ENCODE measurements at regions not wholly inside any gene's neighbourhood (a gene's known extent, or its start where the extent isn't known, plus 50 kb on each side); places are given as distances from the start of the nearest gene placed in this dataset.

DNA sequence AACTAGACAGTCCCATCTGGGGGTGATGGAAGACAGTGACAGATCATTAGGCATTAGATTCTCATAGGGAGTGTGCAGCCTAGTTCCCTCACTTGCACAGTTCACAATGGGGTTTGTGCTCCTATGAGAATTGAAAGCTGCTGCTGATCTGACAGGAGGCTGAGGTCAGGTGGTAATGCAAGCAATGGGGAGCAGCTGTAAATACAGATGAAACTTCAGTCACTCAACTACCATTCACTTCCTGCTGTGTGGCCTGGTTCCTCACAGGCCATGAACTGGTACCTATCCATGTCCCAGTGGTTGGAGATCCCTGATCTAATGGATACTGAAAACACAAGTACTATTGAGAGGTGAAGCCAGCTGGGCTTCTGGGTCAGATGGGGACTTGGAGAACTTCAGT lies 72.5 kb downstream of the AGTR2 start:
- H3K27ac ChIP-seq (ENCODE audit: low read length) = no peak overlapping the region
- DNase-seq (ENCODE audit: low read depth, low spot score) = no peak
- no peaks in the 10 kb centered on the region for H3K4me1 ChIP-seq (ENCODE audit: control insufficient read depth, insufficient read depth, low read length)
- POLR2A ChIA-PET = no interaction called here
- H3K36me3 ChIP-seq (ENCODE audit: control insufficient read depth, insufficient read depth, low read length) = no peaks in the 10 kb centered on the region
- in situ Hi-C loops (cut with HindIII; ENCODE audit: low pct_unique_long_range_greater_than_20kb, low sequenced_read_pairs) = no loop called here
- TF ChIP-seq TCF7L2 (IDR thresholded peaks at IDR 0.05; ENCODE audit: low read depth, low read length) (no peak), SIN3A (IDR thresholded peaks at IDR 0.05; ENCODE audit: borderline replicate concordance, insufficient read depth, low read depth, low read length) (no peak), POLR2AphosphoS5 (IDR thresholded peaks at IDR 0.05; ENCODE audit: low read depth, low read length) (no peak)
- TF ChIP-seq, protein P1, sequence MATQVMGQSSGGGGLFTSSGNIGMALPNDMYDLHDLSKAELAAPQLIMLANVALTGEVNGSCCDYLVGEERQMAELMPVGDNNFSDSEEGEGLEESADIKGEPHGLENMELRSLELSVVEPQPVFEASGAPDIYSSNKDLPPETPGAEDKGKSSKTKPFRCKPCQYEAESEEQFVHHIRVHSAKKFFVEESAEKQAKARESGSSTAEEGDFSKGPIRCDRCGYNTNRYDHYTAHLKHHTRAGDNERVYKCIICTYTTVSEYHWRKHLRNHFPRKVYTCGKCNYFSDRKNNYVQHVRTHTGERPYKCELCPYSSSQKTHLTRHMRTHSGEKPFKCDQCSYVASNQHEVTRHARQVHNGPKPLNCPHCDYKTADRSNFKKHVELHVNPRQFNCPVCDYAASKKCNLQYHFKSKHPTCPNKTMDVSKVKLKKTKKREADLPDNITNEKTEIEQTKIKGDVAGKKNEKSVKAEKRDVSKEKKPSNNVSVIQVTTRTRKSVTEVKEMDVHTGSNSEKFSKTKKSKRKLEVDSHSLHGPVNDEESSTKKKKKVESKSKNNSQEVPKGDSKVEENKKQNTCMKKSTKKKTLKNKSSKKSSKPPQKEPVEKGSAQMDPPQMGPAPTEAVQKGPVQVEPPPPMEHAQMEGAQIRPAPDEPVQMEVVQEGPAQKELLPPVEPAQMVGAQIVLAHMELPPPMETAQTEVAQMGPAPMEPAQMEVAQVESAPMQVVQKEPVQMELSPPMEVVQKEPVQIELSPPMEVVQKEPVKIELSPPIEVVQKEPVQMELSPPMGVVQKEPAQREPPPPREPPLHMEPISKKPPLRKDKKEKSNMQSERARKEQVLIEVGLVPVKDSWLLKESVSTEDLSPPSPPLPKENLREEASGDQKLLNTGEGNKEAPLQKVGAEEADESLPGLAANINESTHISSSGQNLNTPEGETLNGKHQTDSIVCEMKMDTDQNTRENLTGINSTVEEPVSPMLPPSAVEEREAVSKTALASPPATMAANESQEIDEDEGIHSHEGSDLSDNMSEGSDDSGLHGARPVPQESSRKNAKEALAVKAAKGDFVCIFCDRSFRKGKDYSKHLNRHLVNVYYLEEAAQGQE (IDR thresholded peaks at IDR 0.05; ENCODE audit: insufficient read depth in 1 of 2, low read depth in 2 of 2, low read length in 1 of 2) = no peak
- TF ChIP-seq, protein P2, sequence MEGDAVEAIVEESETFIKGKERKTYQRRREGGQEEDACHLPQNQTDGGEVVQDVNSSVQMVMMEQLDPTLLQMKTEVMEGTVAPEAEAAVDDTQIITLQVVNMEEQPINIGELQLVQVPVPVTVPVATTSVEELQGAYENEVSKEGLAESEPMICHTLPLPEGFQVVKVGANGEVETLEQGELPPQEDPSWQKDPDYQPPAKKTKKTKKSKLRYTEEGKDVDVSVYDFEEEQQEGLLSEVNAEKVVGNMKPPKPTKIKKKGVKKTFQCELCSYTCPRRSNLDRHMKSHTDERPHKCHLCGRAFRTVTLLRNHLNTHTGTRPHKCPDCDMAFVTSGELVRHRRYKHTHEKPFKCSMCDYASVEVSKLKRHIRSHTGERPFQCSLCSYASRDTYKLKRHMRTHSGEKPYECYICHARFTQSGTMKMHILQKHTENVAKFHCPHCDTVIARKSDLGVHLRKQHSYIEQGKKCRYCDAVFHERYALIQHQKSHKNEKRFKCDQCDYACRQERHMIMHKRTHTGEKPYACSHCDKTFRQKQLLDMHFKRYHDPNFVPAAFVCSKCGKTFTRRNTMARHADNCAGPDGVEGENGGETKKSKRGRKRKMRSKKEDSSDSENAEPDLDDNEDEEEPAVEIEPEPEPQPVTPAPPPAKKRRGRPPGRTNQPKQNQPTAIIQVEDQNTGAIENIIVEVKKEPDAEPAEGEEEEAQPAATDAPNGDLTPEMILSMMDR (IDR thresholded peaks at IDR 0.05) = no peak
- no TSS peak for BruUV-seq (replicated peaks)
- no peak overlapping the region for H3K4me3 ChIP-seq (ENCODE audit: low read depth in 2 of 2, low read length in 2 of 2)
- no peaks in the 10 kb centered on the region for H3K9me3 ChIP-seq (ENCODE audit: control insufficient read depth, insufficient read depth, low read depth, low read length)
- no peak for ATAC-seq
- CTCF ChIA-PET = no interaction called here
- H3K27me3 ChIP-seq (ENCODE audit: control insufficient read depth, insufficient read depth, low read length) = no peaks in the 10 kb centered on the region
- intact Hi-C loops (cut with micrococcal nuclease; ENCODE audit: unreplicated experiment) = no loop called here

DNA sequence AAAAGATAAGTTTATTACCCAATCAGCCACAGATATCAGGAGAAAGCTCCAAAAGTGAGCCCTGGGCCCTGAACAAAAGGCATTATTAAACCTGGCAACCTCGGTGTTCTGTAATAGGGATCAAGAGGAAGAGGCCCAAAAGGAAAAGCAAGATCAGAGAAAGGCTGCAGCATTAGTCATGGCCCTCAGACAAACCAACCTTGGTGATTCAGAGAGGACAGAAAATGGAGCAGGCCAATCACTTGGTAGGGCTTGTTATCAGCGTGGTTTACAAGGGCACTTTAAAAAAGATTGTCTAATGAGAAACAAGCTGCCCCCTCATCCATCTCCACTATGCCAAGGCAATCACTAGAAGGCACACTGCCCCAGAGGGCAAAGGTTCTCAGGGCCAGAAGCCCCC lies 75.7 kb downstream of the AGTR2 start:
- DNase-seq (ENCODE audit: low read depth, low spot score) = no peak
- POLR2A ChIA-PET = no interaction called here
- CTCF ChIA-PET = no interaction called here

More for the DNA sequence above, 75.7 kb downstream of the AGTR2 start:
- no peaks in the 10 kb centered on the region for H3K4me1 ChIP-seq (ENCODE audit: control insufficient read depth, insufficient read depth, low read length)
- ATAC-seq = no peak
- in situ Hi-C loops (cut with HindIII; ENCODE audit: low pct_unique_long_range_greater_than_20kb, low sequenced_read_pairs) = no loop called here
- no peak for TF ChIP-seq SIN3A (IDR thresholded peaks at IDR 0.05; ENCODE audit: borderline replicate concordance, insufficient read depth, low read depth, low read length)
- TF ChIP-seq POLR2AphosphoS5 (IDR thresholded peaks at IDR 0.05; ENCODE audit: low read depth, low read length) = no peak
- TF ChIP-seq, protein P2 (IDR thresholded peaks at IDR 0.05) = no peak
- TF ChIP-seq, protein P1 (IDR thresholded peaks at IDR 0.05; ENCODE audit: insufficient read depth in 1 of 2, low read depth in 2 of 2, low read length in 1 of 2) = no peak
- TF ChIP-seq TCF7L2 (IDR thresholded peaks at IDR 0.05; ENCODE audit: low read depth, low read length) = no peak
- BruUV-seq (replicated peaks) = no TSS peak
- H3K27ac ChIP-seq (ENCODE audit: low read length) = no peak overlapping the region
- no peaks in the 10 kb centered on the region for H3K9me3 ChIP-seq (ENCODE audit: control insufficient read depth, insufficient read depth, low read depth, low read length)
- intact Hi-C loops (cut with micrococcal nuclease; ENCODE audit: unreplicated experiment) = no loop called here
- no peaks in the 10 kb centered on the region for H3K36me3 ChIP-seq (ENCODE audit: control insufficient read depth, insufficient read depth, low read length)
- no peaks in the 10 kb centered on the region for H3K27me3 ChIP-seq (ENCODE audit: control insufficient read depth, insufficient read depth, low read length)
- H3K4me3 ChIP-seq (ENCODE audit: low read depth in 2 of 2, low read length in 2 of 2) = no peak overlapping the region
